ENCODE measurements at regions not wholly inside any gene's neighbourhood (a gene's known extent, or its start where the extent isn't known, plus 50 kb on each side); places are given as distances from the start of the nearest gene placed in this dataset.

DNA sequence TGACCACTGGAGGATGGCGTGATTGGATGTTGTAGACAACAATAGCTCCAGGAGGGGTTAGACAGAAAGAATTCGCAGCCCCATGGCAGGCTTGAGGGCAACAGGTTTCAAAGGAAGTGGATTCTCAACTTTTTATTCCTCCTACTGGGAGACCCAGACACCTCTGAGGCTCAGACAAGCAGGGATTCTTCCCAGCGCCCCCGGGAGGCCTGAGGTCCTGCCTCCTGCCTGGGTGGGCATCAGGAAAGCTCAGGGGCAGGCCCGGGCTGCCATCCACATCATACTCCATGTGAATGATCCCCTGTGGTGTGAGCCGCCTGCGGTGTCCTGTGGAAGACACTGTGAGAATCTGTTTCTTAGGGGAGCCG lies 203.5 kb downstream of the CYP26B1 start:
- Histone ChIP-seq H3K4ac (ENCODE audit: low read depth, low read length) (no peak overlapping the region), H2AFZ (ENCODE audit: insufficient read depth, low read length, poor library complexity) (no peak overlapping the region), H4K8ac (ENCODE audit: low read depth, low read length) (no peak overlapping the region), H3K4me1 (ENCODE audit: control insufficient read depth in 1 of 2, insufficient read depth in 2 of 2, low read length in 2 of 2) (no peaks in the 10 kb centered on the region), H3K36me3 (ENCODE audit: control insufficient read depth in 1 of 2, insufficient read depth in 2 of 2, low read length in 2 of 2) (no peaks in the 10 kb centered on the region), H3K9ac (ENCODE audit: low read length) (no peak overlapping the region), H3K27ac (ENCODE audit: low read depth, low read length) (no peak overlapping the region), H3K23ac (ENCODE audit: low read length) (no peak overlapping the region), H3K14ac (ENCODE audit: low read length) (no peak overlapping the region), H3K4me3 (ENCODE audit: low read depth, low read length) (no peak overlapping the region), H2BK120ac (ENCODE audit: insufficient read depth, low read length, poor library complexity) (no peak overlapping the region), H2BK5ac (ENCODE audit: low read depth, low read length, poor library complexity) (no peak overlapping the region), H3K9me3 (ENCODE audit: insufficient read depth, low read depth, low read length) (peaks cover 2% of the 10 kb centered on the region), H2AK5ac (ENCODE audit: low read length) (no peak overlapping the region), H4K12ac (ENCODE audit: low read depth, low read length) (no peak overlapping the region), H2BK12ac (ENCODE audit: low read length) (no peak overlapping the region), H4K91ac (ENCODE audit: low read depth, low read length) (no peak overlapping the region), H3K27me3 (ENCODE audit: insufficient read depth, low read length) (no peaks in the 10 kb centered on the region), H3K18ac (ENCODE audit: low read length) (no peak overlapping the region), H3K79me1 (ENCODE audit: low read length) (no peaks in the 10 kb centered on the region), H3K4me2 (ENCODE audit: low read length) (no peak overlapping the region), H3K79me2 (ENCODE audit: control insufficient read depth, insufficient read depth, low read length, poor library complexity) (no peaks in the 10 kb centered on the region)
- no peak for DNase-seq
- no CpG with 5 or more reads among the region's 8 CpGs for WGBS (ENCODE audit: extremely low coverage, insufficient coverage, insufficient read length)

- no peak overlapping the region for H3K4ac ChIP-seq (ENCODE audit: low read depth, low read length)
- no peak overlapping the region for H3K27ac ChIP-seq (ENCODE audit: low read depth, low read length)
- no peaks in the 10 kb centered on the region for H3K36me3 ChIP-seq (ENCODE audit: control insufficient read depth in 1 of 2, insufficient read depth in 2 of 2, low read length in 2 of 2)
- H2AK5ac ChIP-seq (ENCODE audit: low read length) = no peak overlapping the region
- no peak overlapping the region for H4K12ac ChIP-seq (ENCODE audit: low read depth, low read length)
- H4K8ac ChIP-seq (ENCODE audit: low read depth, low read length) = no peak overlapping the region
- H3K79me2 ChIP-seq (ENCODE audit: control insufficient read depth, insufficient read depth, low read length, poor library complexity) = no peaks in the 10 kb centered on the region
- DNase-seq = no peak
- peaks cover 2% of the 10 kb centered on the region for H3K9me3 ChIP-seq (ENCODE audit: insufficient read depth, low read depth, low read length)
- no peak overlapping the region for H2BK5ac ChIP-seq (ENCODE audit: low read depth, low read length, poor library complexity)
- no peak overlapping the region for H3K14ac ChIP-seq (ENCODE audit: low read length)
- no peak overlapping the region for H3K9ac ChIP-seq (ENCODE audit: low read length)
- no CpG with 5 or more reads among the region's 17 CpGs for WGBS (ENCODE audit: extremely low coverage, insufficient coverage, insufficient read length)
- no peak overlapping the region for H3K23ac ChIP-seq (ENCODE audit: low read length)
- no peak overlapping the region for H2BK12ac ChIP-seq (ENCODE audit: low read length)
- no peaks in the 10 kb centered on the region for H3K79me1 ChIP-seq (ENCODE audit: low read length)
- H4K91ac ChIP-seq (ENCODE audit: low read depth, low read length) = no peak overlapping the region
- H2AFZ ChIP-seq (ENCODE audit: insufficient read depth, low read length, poor library complexity) = no peak overlapping the region
- H3K4me1 ChIP-seq (ENCODE audit: control insufficient read depth in 1 of 2, insufficient read depth in 2 of 2, low read length in 2 of 2) = no peaks in the 10 kb centered on the region
- no peak overlapping the region for H2BK120ac ChIP-seq (ENCODE audit: insufficient read depth, low read length, poor library complexity)
- no peaks in the 10 kb centered on the region for H3K27me3 ChIP-seq (ENCODE audit: insufficient read depth, low read length)
- H3K4me2 ChIP-seq (ENCODE audit: low read length) = no peak overlapping the region
- no peak overlapping the region for H3K4me3 ChIP-seq (ENCODE audit: low read depth, low read length)
- H3K18ac ChIP-seq (ENCODE audit: low read length) = no peak overlapping the region
These were observed 204.2 kb downstream of the CYP26B1 start for GRCh38 chr2:71943238-71944182.

DNA sequence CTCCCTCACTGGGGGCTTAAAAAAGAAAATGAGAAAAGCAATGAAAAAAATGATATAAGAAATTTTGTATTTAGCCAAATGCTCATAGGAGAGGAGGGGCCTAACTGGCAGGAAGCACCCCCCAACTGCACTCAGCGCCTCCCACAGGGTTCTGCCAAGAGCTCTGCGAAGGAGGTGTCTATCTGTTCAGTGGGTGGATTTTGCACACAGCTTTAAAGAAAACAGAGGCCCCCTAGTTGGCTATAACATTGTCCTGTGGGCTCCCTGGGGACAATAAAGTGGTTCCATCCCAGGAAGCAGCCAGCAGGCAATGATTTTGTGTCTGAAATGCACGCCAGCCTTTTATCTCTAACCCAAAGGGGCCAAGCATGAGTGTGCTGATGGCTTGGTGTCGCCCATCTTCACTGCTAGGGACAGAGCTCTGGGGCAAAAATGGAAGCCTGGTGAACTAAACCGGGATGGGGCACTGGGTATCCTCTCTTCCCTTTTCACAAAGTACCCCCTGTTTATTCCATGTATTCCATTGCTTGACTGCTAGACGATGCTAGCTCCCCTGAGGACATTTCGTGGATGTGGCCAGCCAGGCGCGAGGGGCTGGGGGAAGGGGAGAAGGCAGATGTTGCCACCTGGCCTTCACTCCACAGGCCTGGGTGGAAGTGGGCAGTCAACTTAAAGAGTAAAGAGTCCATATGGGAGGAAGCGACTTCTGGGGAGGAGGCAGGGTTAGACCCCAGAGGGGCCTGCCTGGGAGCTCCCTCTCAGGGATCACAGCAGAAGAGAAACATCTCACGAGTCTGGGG lies 205.7 kb downstream of the CYP26B1 start:
- Histone ChIP-seq H3K9ac (ENCODE audit: low read length) (no peak overlapping the region), H4K12ac (ENCODE audit: low read depth, low read length) (no peak overlapping the region), H3K36me3 (ENCODE audit: control insufficient read depth in 1 of 2, insufficient read depth in 2 of 2, low read length in 2 of 2) (no peaks in the 10 kb centered on the region), H3K9me3 (ENCODE audit: insufficient read depth, low read depth, low read length) (peaks cover 2% of the 10 kb centered on the region), H2BK12ac (ENCODE audit: low read length) (no peak overlapping the region), H4K91ac (ENCODE audit: low read depth, low read length) (no peak overlapping the region), H3K79me2 (ENCODE audit: control insufficient read depth, insufficient read depth, low read length, poor library complexity) (no peaks in the 10 kb centered on the region), H3K23ac (ENCODE audit: low read length) (no peak overlapping the region), H2BK5ac (ENCODE audit: low read depth, low read length, poor library complexity) (no peak overlapping the region), H3K14ac (ENCODE audit: low read length) (no peak overlapping the region), H3K4me1 (ENCODE audit: control insufficient read depth in 1 of 2, insufficient read depth in 2 of 2, low read length in 2 of 2) (no peaks in the 10 kb centered on the region), H3K4ac (ENCODE audit: low read depth, low read length) (no peak overlapping the region), H3K27ac (ENCODE audit: low read depth, low read length) (no peak overlapping the region), H2AFZ (ENCODE audit: insufficient read depth, low read length, poor library complexity) (no peak overlapping the region), H2BK120ac (ENCODE audit: insufficient read depth, low read length, poor library complexity) (no peak overlapping the region), H3K18ac (ENCODE audit: low read length) (no peak overlapping the region), H2AK5ac (ENCODE audit: low read length) (no peak overlapping the region), H4K8ac (ENCODE audit: low read depth, low read length) (no peak overlapping the region), H3K4me2 (ENCODE audit: low read length) (no peak overlapping the region), H3K4me3 (ENCODE audit: low read depth, low read length) (no peak overlapping the region), H3K27me3 (ENCODE audit: insufficient read depth, low read length) (no peaks in the 10 kb centered on the region), H3K79me1 (ENCODE audit: low read length) (no peaks in the 10 kb centered on the region)
- WGBS (ENCODE audit: extremely low coverage, insufficient coverage, insufficient read length) = no CpG with 5 or more reads among the region's 11 CpGs
- no peak for DNase-seq

GRCh38 chr2:71940695-71941094 lies 207.0 kb downstream of the CYP26B1 start:
- no peaks in the 10 kb centered on the region for H3K4me1 ChIP-seq (ENCODE audit: control insufficient read depth in 1 of 2, insufficient read depth in 2 of 2, low read length in 2 of 2)
- no peak overlapping the region for H2AK5ac ChIP-seq (ENCODE audit: low read length)
- H3K79me1 ChIP-seq (ENCODE audit: low read length) = no peaks in the 10 kb centered on the region
- H3K14ac ChIP-seq (ENCODE audit: low read length) = no peak overlapping the region
- H3K79me2 ChIP-seq (ENCODE audit: control insufficient read depth, insufficient read depth, low read length, poor library complexity) = no peaks in the 10 kb centered on the region
- H3K27me3 ChIP-seq (ENCODE audit: insufficient read depth, low read length) = no peaks in the 10 kb centered on the region
- no peak overlapping the region for H2AFZ ChIP-seq (ENCODE audit: insufficient read depth, low read length, poor library complexity)
- H3K4me2 ChIP-seq (ENCODE audit: low read length) = no peak overlapping the region
- no peak overlapping the region for H3K4ac ChIP-seq (ENCODE audit: low read depth, low read length)
- no peak overlapping the region for H4K91ac ChIP-seq (ENCODE audit: low read depth, low read length)
- no peak overlapping the region for H2BK120ac ChIP-seq (ENCODE audit: insufficient read depth, low read length, poor library complexity)
- H4K12ac ChIP-seq (ENCODE audit: low read depth, low read length) = no peak overlapping the region
- no peak overlapping the region for H3K9ac ChIP-seq (ENCODE audit: low read length)
- H2BK12ac ChIP-seq (ENCODE audit: low read length) = no peak overlapping the region
- H3K18ac ChIP-seq (ENCODE audit: low read length) = no peak overlapping the region
- no peak for DNase-seq
- no CpG with 5 or more reads among the region's 5 CpGs for WGBS (ENCODE audit: extremely low coverage, insufficient coverage, insufficient read length)
- H3K9me3 ChIP-seq (ENCODE audit: insufficient read depth, low read depth, low read length) = peaks cover 2% of the 10 kb centered on the region
- no peak overlapping the region for H3K4me3 ChIP-seq (ENCODE audit: low read depth, low read length)
- no peak overlapping the region for H2BK5ac ChIP-seq (ENCODE audit: low read depth, low read length, poor library complexity)
- H3K27ac ChIP-seq (ENCODE audit: low read depth, low read length) = no peak overlapping the region
- H4K8ac ChIP-seq (ENCODE audit: low read depth, low read length) = no peak overlapping the region
- H3K23ac ChIP-seq (ENCODE audit: low read length) = no peak overlapping the region
- no peaks in the 10 kb centered on the region for H3K36me3 ChIP-seq (ENCODE audit: control insufficient read depth in 1 of 2, insufficient read depth in 2 of 2, low read length in 2 of 2)
